HG02678 (cell line): ENCODE measurements at regions not wholly inside any gene's neighbourhood (a gene's known extent, or its start where the extent isn't known, plus 50 kb on each side); places are given as distances from the start of the nearest gene placed in this dataset.
"Not testable (repeated sequence)": the region's sequence is repeated elsewhere in the genome, so short reads cannot be mapped to it uniquely, and the experiment has no call there.

Experiments used
- ATAC-seq: cut with Tn5 transposase; IDR thresholded peaks from one replicate; pipeline ENCODE4 v1.9.1; 2021; ENCODE audit warnings: mild to moderate bottlenecking, moderate library complexity; ENCODE audit not compliant: unreplicated experiment

DNA sequence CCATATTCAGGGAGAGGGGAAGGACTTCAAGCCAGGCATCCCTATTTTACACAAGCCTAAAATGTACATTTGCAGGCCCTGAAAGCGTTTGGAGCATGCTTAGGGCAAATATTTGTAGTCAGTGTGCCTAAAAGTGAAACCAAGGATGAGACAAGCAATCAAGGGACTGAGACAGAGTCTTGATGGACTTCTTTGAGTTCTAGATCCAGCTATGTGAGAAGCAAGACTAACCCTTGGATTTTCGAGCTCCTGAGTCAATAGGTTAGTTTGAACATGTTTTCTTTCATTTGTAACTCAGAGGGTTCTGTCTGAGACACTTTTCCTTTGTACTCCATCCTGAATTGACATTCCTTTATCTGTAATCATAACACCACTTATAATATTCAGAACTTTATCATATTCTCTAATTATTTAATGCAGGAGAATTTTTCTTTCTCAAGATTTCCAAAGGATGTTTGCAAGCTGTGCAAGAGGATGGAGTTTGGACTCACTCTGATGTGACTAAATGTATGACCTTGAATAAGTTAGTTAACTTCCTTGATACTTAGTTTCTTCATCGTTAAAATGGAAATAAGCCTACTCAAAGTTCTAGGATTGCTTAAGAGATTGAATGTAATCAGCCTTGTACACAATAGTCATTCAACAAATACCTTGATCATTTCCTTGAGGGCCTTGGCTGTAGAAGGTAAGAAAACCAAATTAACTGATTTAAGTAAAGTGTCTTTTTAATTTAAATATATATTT lies 1237.8 kb upstream of the ZEB2 start:
- no peak for ATAC-seq

DNA sequence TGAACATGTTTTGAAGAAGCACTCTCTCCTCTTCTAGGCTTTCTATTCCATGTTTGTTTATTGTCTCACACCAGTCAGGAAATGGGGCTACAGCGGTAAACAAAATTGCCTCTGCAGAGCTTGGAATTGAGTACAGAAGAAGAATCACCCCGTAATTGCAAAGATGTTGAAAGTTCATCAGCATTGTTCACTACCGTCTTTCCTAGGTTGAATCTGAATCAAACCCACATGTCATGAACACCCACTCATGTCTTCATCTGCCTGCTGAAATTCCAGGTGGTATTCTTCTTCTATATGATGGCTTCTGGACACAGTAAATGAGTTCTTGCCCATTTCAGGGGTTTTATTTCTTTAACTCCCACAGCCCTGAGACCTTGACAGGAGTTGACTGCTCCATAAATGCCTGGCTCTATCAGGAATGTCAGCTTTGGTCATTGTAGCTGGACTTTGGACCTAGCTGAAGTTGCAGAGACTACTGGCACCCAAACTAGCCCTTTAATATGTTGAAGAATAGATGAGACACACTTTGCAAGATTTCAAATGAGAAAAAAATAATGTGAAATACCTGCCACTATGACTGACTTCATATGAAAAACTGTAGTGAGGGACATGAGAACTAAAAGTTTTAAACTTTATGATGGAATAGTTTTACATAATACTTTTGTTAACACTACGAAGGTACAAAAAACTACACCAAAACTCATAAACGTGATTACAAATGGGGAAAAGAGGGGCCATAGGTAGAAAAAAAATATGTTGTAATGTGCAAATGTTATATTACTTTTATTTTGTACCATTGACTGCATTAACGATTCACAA lies 1235.3 kb upstream of the ZEB2 start:
- no peak for ATAC-seq

DNA sequence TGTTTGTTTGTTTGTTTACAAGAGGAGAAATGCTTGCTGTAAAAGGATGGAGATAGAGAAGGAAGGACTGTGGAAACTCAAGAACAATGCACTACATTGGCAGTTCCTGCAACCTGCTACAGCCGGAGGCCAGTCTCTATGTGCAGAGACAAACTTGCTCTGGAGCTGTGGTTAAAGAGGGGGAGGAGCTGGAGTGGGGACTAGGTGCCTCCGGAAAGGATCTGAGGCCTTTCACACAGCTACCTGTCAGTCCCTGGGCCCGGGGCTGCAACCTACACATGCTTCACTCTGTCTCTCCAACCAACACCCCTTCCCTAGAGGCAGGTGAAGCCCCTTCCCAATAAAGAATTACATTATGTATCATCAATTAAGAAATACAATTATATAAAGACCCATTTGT lies 1234.0 kb upstream of the ZEB2 start:
- ATAC-seq, result no peak

DNA sequence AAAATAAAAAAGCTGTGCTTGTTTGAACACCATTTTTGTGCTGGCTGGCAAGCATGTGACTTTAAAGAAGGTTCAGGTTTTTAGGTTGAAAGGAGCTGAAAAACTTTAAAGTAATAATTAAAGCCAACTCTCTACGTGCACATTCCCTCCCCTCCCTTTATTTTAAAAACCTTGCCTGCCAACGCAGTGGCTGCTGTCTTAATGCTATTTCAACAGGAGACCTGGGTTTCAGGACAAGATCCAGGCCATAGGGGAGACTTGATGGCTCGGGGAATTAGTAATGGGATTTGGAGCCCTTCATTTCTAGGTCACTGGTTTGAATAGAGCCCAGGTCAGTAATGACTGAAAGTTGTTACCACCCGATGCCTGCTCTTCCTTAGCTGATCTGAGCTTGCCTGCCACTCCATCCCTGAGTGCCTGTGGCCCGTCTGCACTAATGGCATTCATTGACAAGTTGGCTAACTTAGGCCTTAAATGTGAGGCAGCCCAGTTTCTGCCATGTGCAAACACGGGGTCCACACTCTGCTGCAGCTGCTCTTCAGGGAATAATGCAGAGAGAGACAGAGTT lies 1233.2 kb upstream of the ZEB2 start:
- no peak for ATAC-seq

DNA sequence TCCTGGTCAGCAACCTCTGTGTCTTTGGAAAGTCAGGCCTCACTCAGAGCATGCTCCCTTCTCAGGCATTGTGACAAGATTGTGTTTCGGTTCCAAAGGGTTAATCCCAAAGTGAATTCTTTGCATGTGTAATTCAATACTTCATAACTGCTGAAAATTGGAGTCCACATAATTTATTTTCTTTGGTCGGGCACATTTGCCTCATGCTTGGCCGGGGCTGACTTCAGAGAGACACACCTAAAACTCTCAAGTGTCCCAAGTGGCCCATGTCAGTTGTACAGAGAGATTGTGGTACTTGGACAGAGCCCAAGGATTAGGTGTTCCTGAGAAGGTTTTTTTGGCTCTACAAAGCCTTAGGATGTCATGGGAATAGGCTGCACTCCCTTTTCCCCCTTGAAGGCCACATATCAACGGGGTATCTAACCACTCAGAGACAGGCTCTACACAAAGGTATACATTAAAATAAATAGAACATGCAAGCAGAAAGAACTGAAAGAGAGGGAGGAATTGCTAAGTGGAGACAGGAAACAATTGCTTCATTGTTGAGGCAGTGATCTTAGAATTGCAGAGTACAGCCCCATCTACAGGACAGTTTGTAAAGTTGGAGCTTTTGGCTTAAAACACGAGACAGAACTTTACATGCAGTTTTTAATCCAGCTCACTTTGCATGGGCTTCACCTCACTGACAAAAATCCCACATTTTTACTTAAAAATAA lies 1232.3 kb upstream of the ZEB2 start:
- ATAC-seq, result peak; percentile 30

DNA sequence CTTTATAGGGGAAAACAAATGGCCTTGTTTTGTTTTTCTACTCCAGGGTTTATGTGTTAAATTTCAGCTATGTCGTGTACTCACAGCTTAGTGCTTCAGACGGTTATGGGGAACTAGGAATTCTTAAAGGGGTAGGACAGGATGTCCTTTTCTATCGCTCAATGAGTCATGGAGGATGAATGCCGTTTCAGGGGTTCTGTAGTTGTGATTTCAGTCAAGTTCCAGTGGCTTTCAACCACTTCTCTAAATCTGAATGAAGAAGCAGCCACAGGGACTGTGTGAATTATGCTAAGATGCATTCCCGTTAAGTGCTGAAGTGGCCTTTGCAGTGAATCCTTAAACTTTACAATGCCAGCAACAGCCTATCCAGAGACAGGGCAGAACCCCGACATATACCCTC lies 1231.7 kb upstream of the ZEB2 start:
- ATAC-seq, result peak; percentile 79

DNA sequence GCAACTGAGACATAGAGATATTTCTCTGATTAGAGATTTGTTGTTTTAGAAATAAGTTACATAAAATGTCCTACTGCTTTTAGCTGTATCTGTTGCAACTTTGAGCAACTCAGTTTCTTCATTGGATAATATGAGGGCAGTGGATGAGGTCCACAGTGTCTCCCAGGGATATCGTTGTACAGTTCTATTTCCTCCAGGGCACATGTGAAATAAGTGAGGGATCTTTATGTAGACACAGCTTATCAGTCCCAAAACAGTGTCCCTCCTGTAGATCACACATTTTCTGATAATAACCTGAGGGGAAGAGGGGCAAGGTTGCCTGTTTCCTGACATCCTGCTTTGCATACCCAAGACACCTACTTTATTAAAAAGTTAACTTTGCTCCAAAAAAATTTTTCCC lies 1231.2 kb upstream of the ZEB2 start:
- ATAC-seq, result no peak

DNA sequence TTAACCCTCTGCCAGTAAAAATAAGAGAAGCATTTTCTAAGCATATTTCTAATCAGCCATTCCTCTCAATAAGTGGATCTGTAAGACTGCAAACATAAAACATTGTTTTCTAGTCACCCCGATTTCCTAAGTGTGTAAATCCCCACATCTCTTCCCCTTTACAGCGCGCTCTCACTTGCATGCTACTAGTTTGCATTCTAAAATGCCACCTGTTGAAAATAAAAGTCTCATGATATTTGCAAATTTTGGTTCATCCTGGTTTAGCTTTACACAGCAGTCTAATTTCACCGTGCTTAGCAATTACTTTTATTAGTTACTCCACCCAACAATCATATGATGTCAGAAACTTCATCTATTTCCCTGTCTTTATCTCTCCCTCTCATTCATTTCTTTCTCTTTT lies 1230.7 kb upstream of the ZEB2 start:
- no peak for ATAC-seq

DNA sequence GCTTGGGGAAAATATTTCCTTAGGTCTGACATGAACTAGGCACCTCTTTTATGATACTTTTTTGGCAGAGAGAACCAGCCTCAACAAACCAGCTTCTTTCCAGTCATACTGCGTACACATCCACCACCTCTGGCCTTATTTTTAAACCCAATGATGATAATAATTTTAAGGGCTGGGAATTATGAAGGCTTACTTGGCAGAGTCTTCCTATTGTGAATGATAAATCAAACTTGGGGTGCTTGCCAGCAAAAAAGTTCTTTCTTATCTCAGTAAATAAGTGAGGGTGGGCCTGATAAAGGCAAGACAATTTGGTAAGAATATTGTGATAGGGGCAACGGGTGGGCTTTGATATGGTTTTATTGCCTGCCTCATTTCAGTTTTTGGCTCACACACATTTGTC lies 1230.2 kb upstream of the ZEB2 start:
- no peak for ATAC-seq

DNA sequence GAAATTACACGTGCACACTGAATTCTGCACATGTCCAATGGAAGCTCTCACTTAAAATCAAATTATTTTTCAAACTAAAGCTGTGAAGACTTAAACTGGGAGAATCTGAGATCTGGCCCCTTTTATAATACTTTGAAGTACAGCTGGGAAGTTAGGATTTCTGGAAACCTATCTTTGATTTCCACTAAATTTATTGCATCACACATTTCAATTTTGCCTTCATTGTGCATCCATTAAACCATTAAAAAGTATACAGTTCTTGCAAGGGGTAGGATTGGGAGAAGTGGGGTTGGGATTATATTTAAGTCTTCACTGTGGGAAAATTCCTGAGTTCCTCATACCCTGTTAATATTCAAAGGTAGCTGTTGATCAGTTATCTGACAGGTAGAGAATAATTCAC lies 1229.6 kb upstream of the ZEB2 start:
- no peak for ATAC-seq

DNA sequence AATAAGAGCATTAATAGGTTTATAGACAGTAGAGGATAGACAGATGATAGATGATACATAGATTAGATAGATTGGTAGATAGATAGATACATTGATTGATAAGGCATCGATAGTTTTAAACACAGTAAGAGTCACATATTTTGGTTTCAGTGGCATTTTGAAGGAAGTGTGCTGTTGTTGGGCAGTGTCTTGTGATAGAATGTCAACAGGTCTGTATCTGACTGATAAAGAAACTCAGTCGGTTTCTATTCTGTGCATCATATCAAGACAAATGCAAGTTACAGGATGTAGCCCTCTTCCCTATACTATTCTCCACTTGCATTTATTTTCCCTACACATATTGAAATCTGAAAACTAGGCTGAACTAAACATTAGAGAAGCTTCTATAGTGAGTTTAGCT lies 1229.0 kb upstream of the ZEB2 start:
- ATAC-seq, result peak; percentile 55

DNA sequence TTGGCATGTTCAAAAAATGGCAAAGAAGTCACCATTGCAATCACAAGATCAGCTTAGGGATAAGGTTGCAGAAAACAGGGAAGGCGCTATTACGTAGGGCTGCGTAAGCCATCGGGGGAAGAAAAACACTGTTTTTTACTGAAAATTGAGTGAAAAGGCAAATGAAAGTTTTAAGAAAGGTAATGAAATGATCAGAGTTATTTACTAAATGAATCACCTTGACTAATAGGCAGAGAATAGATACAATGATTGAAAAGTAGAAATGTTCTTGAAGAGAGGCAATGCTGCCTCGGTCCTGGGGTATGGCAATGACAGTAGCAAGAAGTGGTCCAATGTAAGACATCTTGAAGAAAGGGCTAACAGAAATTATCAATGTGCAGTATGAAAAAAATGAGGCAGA lies 1227.8 kb upstream of the ZEB2 start:
- no peak for ATAC-seq

DNA sequence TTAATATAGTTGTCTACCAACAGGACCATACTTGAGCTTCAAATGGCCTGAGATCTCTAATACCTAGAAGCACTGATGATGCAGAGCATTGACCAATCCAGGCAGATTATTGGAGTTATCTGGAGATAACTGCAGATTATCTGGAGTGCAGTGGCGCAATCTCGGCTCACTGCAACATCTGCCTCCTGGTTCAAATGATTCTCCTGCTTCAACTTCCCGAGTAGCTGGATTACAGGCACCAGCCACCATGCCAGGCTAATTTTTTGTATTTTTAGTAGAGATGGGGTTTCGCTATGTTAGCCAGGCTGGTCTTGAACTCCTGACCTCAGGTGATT lies 1225.4 kb upstream of the ZEB2 start:
- ATAC-seq, result not testable (repeated sequence)

DNA sequence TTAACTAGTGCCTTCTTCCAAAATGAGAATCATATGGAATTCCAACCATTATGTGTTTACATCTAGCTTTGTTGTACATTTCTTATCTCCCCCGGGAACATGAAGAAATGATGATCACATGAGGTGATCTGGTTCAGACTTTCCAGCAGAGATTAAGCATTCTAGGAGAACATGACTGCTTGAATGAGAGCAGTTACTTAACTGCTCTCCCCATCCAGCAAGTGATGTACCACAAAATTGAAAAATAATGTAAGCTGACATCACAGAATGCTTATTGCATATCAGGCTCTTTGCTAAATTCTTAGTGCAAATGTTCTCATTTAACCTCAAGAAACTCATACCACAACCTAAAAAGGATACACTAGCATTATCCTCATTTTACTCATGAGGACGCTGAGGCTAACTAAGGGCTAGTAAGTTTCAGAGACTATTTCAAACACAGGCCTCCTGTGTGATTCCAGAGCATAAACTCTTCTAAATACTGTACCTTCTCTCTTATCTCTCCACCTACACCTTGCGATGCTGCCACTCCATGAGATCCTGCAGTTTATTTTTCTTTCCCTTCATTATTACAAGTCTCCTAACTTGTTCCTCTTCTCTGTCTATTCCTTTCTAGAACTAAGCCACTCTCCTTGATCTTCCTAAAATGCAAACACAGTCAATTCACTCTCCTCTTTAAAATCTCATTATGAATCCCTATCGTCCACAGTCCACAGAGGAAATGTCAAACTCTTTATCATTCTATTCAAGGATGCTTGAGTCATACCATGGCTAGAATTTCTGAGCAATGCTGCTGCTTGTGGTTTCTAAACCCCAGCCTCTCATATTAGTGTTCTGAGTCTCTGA lies 1224.8 kb upstream of the ZEB2 start:
- ATAC-seq, result peak; percentile 69

DNA sequence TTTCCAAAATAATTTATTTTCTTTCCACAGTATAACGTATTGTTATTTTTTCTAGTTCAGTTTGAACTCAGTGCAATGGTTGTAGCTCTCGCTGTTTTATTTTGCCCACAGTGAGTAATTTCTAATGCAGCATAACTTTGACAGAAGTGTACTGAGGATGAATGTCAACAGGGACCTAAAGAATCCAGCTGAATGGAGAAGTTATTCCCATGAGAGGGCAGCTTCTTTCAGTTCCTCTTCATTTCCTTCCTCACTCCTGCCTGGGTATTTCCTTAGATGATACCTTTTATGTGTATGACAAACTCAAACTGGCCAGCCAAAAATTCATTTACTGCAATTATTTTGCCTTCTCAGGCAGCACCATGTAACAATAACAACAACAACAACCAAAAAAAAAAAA lies 1223.1 kb upstream of the ZEB2 start:
- no peak for ATAC-seq

DNA sequence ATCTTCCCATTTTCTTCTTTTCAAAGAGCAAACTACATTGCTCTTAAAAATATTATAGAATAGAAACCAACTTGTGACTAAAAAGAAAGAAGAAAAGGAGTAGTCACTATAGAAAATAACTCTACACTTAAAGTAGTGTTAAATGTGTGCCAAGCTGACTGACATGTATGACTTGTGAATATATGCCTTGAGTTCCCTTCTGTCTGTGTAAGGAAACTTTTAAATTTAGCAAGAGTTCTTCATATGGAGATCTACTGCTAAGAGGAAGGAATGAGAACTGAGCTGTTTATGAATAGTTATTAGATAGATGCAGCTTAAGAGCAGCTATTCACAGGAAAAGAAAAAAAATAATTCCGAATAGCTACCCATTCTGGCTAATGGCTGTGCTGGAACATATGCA lies 1221.7 kb upstream of the ZEB2 start:
- ATAC-seq, result no peak

DNA sequence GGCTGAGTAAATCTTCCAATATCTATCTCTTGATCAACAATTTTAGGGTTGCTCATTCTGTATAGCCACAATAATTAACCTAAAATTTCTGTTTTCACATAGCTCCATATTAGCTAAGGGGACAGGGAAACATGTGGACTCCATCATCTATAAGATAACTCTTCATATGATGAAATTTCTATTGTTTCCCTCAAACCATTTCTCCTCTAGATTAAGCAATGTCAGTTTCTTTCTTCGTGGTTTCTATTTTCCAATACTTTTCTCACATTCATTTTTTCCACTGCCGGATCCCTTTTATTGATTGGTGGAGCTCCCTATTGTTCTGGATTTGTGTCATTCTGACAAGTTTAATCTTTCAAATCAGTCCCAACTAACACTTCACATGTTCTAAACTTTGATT lies 1221.3 kb upstream of the ZEB2 start:
- ATAC-seq, result no peak

DNA sequence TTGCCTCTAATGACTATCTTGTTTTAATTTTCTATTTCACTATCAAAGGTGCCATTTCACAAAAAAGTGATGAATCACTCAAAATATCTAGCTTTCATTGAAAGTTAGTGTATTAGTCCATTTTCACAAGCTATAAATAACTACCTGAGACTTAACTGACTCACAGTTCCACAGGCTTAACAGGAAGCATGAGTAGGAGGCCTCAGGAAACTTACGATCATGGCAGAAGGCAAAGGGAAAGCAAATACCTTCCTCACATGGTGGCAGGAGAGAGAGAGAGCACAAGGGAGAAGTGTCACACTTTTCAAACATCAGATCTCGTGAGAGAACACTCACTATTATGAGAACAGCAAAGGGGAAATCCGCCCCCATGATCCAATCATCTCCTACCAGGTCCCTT lies 1220.4 kb upstream of the ZEB2 start:
- ATAC-seq, result no peak

DNA sequence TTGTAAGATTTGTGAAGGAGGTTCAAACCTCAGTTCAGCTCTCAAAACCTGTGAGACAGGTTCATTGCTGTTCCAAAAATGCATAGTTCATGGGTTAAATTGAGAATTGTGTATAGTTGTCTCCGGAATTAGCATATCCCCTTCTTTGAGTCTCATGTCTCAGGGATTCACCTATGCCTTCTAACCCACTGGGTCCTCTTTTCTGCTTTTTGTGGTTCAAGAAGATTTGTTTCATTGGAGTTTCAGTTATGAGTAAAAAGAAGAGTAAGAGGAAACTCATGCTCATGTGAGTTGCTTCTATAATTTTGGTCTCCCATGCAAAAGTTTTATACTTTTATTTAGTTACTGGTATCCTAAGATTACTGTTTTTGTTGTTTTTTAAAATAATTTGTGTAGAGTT lies 1219.8 kb upstream of the ZEB2 start:
- peak; percentile 68 for ATAC-seq

DNA sequence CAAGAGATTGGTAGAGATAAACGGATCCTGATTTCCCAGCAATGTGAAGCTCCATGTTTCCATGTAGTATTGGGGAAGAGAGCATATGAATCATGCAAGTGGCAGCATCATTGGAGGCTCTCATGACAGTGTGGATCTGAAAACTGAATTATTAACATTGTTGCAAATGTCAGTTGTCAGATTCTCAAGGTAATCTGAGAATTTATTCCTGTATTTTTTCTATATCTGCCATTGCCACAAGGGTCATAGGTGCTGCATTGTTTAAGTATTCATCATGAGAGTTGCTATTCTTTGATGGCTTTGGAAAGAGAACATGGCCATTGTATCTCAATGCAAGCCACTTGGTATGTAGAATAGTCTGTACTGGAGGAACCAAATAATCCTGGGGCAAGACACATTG lies 1217.0 kb upstream of the ZEB2 start:
- no peak for ATAC-seq

DNA sequence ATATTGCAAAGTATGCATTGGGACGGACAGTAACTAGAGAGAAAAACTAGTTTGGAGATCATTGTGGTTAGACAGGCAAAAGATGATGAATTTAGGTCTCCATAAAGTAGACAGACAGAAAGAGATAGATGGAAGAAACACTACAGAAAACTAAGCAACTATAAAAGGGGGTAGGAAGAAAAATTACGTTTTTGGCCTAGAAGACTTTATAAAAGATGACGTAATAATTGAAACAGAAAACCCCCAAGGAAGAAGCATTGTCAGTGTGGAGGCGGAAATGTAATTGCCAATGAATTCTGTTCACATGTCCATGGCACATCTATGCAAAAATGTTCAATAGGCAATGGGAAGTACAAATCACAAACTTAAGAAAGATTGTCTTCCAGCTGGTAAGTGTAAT lies 1211.5 kb upstream of the ZEB2 start:
- ATAC-seq, result no peak
